Nephron (organoid): ENCODE measurements at regions not wholly inside any gene's neighbourhood (a gene's known extent, or its start where the extent isn't known, plus 50 kb on each side); places are given as distances from the start of the nearest gene placed in this dataset.
A peak's percentile ranks its signal among the peaks of the same experiment; 100 is the strongest.

Source experiments
- H3K27ac Mint-ChIP-seq, 3 experiments: 2 replicates each; pipeline ENCODE4 v1.8.0; 2020; ENCODE audit warnings: mixed read lengths in 3 of 3, mild to moderate bottlenecking in 2 of 3, moderate library complexity in 1 of 3
- H3K27me3 Mint-ChIP-seq: 2 replicates; pipeline ENCODE4 v1.8.0; 2021; ENCODE audit warnings: low read depth, mild to moderate bottlenecking, moderate library complexity, mixed read lengths
- H3K36me3 Mint-ChIP-seq: 2 replicates; pipeline ENCODE4 v1.8.0; 2020; ENCODE audit warnings: low read depth, mixed read lengths
- H3K4me1 Mint-ChIP-seq: 2 replicates; pipeline ENCODE4 v1.8.0; 2020; ENCODE audit warnings: mixed read lengths
- H3K4me3 Mint-ChIP-seq, 3 experiments: 2 replicates each; pipeline ENCODE4 v1.8.0; 2020; ENCODE audit warnings: mild to moderate bottlenecking in 3 of 3, mixed read lengths in 3 of 3, moderate library complexity in 2 of 3
- H3K9me3 Mint-ChIP-seq: 2 replicates; pipeline ENCODE4 v1.8.0; 2020; ENCODE audit warnings: mixed read lengths
- TF ChIP-seq, protein P1 (sequence below), 3 experiments: fragments of 200-600 bp; sonication (generic); IDR thresholded peaks; one replicate each; pipeline ENCODE4 v1.5.0; 2021; ENCODE audit warnings: antibody characterized with exemption in 3 of 3; ENCODE audit not compliant: unreplicated experiment in 3 of 3

DNA sequence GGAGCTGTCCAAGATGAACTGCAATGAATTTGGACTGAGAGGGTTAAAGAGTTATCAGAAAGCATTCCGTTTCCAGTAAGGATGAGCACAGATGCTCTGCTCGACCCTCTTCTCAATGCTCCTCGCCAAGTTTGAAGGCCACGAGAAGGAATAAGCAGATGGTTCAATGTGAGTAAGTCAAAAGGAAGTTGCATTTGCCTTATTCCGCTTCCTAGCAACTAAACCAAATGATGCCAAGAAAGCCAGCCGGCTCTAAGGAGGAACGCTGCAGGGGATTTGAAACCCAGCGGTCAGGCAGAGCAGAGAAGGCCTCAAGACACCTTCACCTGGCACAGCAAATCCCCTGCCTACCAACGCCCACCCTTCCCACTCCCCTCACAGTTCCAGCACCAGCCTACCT is 52.1 kb upstream of the CNEP1R1 start:
- Mint-ChIP-seq H3K4me3 (no peak overlapping the region), H3K4me1 (peaks cover 17% of the 10 kb centered on the region), H3K36me3 (no peaks in the 10 kb centered on the region), H3K9me3 (peaks cover 6% of the 10 kb centered on the region), H3K27ac (peak overlapping the region in 2 of 3 experiments; percentile 22 to 48), H3K27me3 (no peaks in the 10 kb centered on the region)
- TF ChIP-seq, protein P1, sequence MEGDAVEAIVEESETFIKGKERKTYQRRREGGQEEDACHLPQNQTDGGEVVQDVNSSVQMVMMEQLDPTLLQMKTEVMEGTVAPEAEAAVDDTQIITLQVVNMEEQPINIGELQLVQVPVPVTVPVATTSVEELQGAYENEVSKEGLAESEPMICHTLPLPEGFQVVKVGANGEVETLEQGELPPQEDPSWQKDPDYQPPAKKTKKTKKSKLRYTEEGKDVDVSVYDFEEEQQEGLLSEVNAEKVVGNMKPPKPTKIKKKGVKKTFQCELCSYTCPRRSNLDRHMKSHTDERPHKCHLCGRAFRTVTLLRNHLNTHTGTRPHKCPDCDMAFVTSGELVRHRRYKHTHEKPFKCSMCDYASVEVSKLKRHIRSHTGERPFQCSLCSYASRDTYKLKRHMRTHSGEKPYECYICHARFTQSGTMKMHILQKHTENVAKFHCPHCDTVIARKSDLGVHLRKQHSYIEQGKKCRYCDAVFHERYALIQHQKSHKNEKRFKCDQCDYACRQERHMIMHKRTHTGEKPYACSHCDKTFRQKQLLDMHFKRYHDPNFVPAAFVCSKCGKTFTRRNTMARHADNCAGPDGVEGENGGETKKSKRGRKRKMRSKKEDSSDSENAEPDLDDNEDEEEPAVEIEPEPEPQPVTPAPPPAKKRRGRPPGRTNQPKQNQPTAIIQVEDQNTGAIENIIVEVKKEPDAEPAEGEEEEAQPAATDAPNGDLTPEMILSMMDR (IDR thresholded peaks at IDR 0.05; ENCODE audit: unreplicated experiment in 3 of 3) = no peak
